GM18505 (cell line): ENCODE measurements at regions not wholly inside any gene's neighbourhood (a gene's known extent, or its start where the extent isn't known, plus 50 kb on each side); places are given as distances from the start of the nearest gene placed in this dataset.
A peak's percentile ranks its signal among the peaks of the same experiment; 100 is the strongest.

Source experiments
- ATAC-seq: cut with Tn5 transposase; IDR thresholded peaks from one replicate; pipeline ENCODE4 v1.9.1; 2021; ENCODE audit not compliant: unreplicated experiment
- POLR2A ChIP-seq: IDR thresholded peaks from 4 replicates; pipeline ENCODE4 v1.6.1; 2011; ENCODE audit warnings: borderline replicate concordance; ENCODE audit not compliant: insufficient read depth, insufficient read length; ENCODE audit errors: extremely low read depth

GRCh38 chr2:12090590-12090989, 344.2 kb downstream of the LPIN1 start:
- no peak for TF ChIP-seq POLR2A
- no peak for ATAC-seq

GRCh38 chr2:12091201-12091806, 344.9 kb downstream of the LPIN1 start:
- ATAC-seq: no peak
- no peak for TF ChIP-seq POLR2A

GRCh38 chr2:12094134-12094533, 347.7 kb downstream of the LPIN1 start:
- ATAC-seq: no peak
- no peak for TF ChIP-seq POLR2A

GRCh38 chr2:12096051-12096787, 349.8 kb downstream of the LPIN1 start:
- no peak for ATAC-seq
- no peak for TF ChIP-seq POLR2A

- ATAC-seq: no peak
- TF ChIP-seq POLR2A: no peak
Observed at GRCh38 chr2:12096788-12097449, 350.5 kb downstream of the LPIN1 start.

- no peak for ATAC-seq
- no peak for TF ChIP-seq POLR2A
Observed at GRCh38 chr2:12097859-12098258, 351.4 kb downstream of the LPIN1 start.

GRCh38 chr2:12099374-12099773, 352.9 kb downstream of the LPIN1 start:
- no peak for TF ChIP-seq POLR2A
- ATAC-seq: no peak

GRCh38 chr2:12102679-12103078, 356.2 kb downstream of the LPIN1 start:
- no peak for ATAC-seq
- no peak for TF ChIP-seq POLR2A

- no peak for ATAC-seq
- no peak for TF ChIP-seq POLR2A
Observed at GRCh38 chr2:12105180-12105579, 358.7 kb downstream of the LPIN1 start.

- peak; percentile 59 for ATAC-seq
- no peak for TF ChIP-seq POLR2A
Observed at GRCh38 chr2:12106440-12107080, 360.1 kb downstream of the LPIN1 start.

GRCh38 chr2:12107321-12107720, 360.9 kb downstream of the LPIN1 start:
- no peak for TF ChIP-seq POLR2A
- no peak for ATAC-seq

- no peak for TF ChIP-seq POLR2A
- no peak for ATAC-seq
Observed at GRCh38 chr2:12107939-12108338, 361.5 kb downstream of the LPIN1 start.

GRCh38 chr2:12109363-12110017, 363.1 kb downstream of the LPIN1 start:
- no peak for ATAC-seq
- TF ChIP-seq POLR2A: no peak

GRCh38 chr2:12110074-12110473, 363.6 kb downstream of the LPIN1 start:
- no peak for TF ChIP-seq POLR2A
- ATAC-seq: no peak

- ATAC-seq: no peak
- no peak for TF ChIP-seq POLR2A
Observed at GRCh38 chr2:12110481-12110880, 364.0 kb downstream of the LPIN1 start.
